ENCODE measurements at regions not wholly inside any gene's neighbourhood (a gene's known extent, or its start where the extent isn't known, plus 50 kb on each side); places are given as distances from the start of the nearest gene placed in this dataset.

- Histone ChIP-seq H2BK120ac (ENCODE audit: low read depth, low read length) (no peak overlapping the region), H2AFZ (ENCODE audit: low read length) (no peak overlapping the region), H3K14ac (ENCODE audit: low read length) (no peak overlapping the region), H3K9me3 (replicated peaks in 1 of 2; ENCODE audit: control insufficient read depth in 2 of 2, insufficient read depth in 1 of 2, low read depth in 1 of 2, low read length in 2 of 2) (no peaks in the 10 kb centered on the region), H2BK5ac (ENCODE audit: low read length) (no peak overlapping the region), H2BK12ac (ENCODE audit: low read length) (no peak overlapping the region), H3K4me3 (ENCODE audit: low read length in 2 of 2) (no peak overlapping the region), H3K4me2 (ENCODE audit: insufficient read depth, low read length, poor library complexity, severe bottlenecking) (no peak overlapping the region), H3K18ac (ENCODE audit: low read length) (no peak overlapping the region), H3K23ac (ENCODE audit: low read depth, low read length, poor library complexity) (peak overlapping the region; percentile 25), H3K27me3 (ENCODE audit: control insufficient read depth in 3 of 3, insufficient read depth in 3 of 3, low read depth in 1 of 3, low read length in 3 of 3) (no peaks in the 10 kb centered on the region), H3K36me3 (replicated peaks in 1 of 2; ENCODE audit: control insufficient read depth in 2 of 2, insufficient read depth in 2 of 2, low read length in 2 of 2) (no peaks in the 10 kb centered on the region), H4K8ac (ENCODE audit: low read depth, low read length) (no peak overlapping the region), H3K4ac (ENCODE audit: low read length) (no peak overlapping the region), H3K9ac (ENCODE audit: low read depth, low read length, poor library complexity) (no peak overlapping the region), H2AK5ac (ENCODE audit: low read depth, low read length) (no peak overlapping the region), H2BK15ac (ENCODE audit: low read length) (no peak overlapping the region), H3K4me1 (ENCODE audit: control insufficient read depth in 2 of 2, insufficient read depth in 1 of 2, low read depth in 1 of 2, low read length in 2 of 2) (peaks cover 3 to 9% of the 10 kb centered on the region in 2 donors), H4K91ac (ENCODE audit: low read depth, low read length, poor library complexity) (no peak overlapping the region), H3K79me1 (ENCODE audit: low read depth, low read length) (no peaks in the 10 kb centered on the region), H3K27ac (replicated peaks; ENCODE audit: low read length) (no peak overlapping the region)
- no CpG with 5 or more reads among the region's 12 CpGs for WGBS, 2 donors (ENCODE audit: extremely low coverage in 2 of 2, insufficient read length in 2 of 2, insufficient replicate concordance in 1 of 2)
- DNase-seq (ENCODE audit: low spot score), result no peak
Measured at GRCh38 chr6:169162752-169163407, 90.8 kb downstream of the THBS2 start.

GRCh38 chr6:169162249-169162648 lies 91.4 kb downstream of the THBS2 start:
- Histone ChIP-seq H3K4me2 (ENCODE audit: insufficient read depth, low read length, poor library complexity, severe bottlenecking) (no peak overlapping the region), H3K23ac (ENCODE audit: low read depth, low read length, poor library complexity) (no peak overlapping the region), H2AFZ (ENCODE audit: low read length) (no peak overlapping the region), H3K9me3 (replicated peaks in 1 of 2; ENCODE audit: control insufficient read depth in 2 of 2, insufficient read depth in 1 of 2, low read depth in 1 of 2, low read length in 2 of 2) (no peaks in the 10 kb centered on the region), H4K91ac (ENCODE audit: low read depth, low read length, poor library complexity) (no peak overlapping the region), H3K4me3 (ENCODE audit: low read length in 2 of 2) (no peak overlapping the region), H3K9ac (ENCODE audit: low read depth, low read length, poor library complexity) (no peak overlapping the region), H2AK5ac (ENCODE audit: low read depth, low read length) (no peak overlapping the region), H3K27me3 (ENCODE audit: control insufficient read depth in 3 of 3, insufficient read depth in 3 of 3, low read depth in 1 of 3, low read length in 3 of 3) (no peaks in the 10 kb centered on the region), H2BK15ac (ENCODE audit: low read length) (no peak overlapping the region), H3K4me1 (ENCODE audit: control insufficient read depth in 2 of 2, insufficient read depth in 1 of 2, low read depth in 1 of 2, low read length in 2 of 2) (peaks cover 3 to 14% of the 10 kb centered on the region in 2 donors), H3K36me3 (replicated peaks in 1 of 2; ENCODE audit: control insufficient read depth in 2 of 2, insufficient read depth in 2 of 2, low read length in 2 of 2) (no peaks in the 10 kb centered on the region), H2BK12ac (ENCODE audit: low read length) (no peak overlapping the region), H3K27ac (replicated peaks; ENCODE audit: low read length) (no peak overlapping the region), H4K8ac (ENCODE audit: low read depth, low read length) (no peak overlapping the region), H3K18ac (ENCODE audit: low read length) (peak overlapping the region; percentile 68), H3K79me1 (ENCODE audit: low read depth, low read length) (no peaks in the 10 kb centered on the region), H2BK5ac (ENCODE audit: low read length) (no peak overlapping the region), H3K4ac (ENCODE audit: low read length) (no peak overlapping the region), H2BK120ac (ENCODE audit: low read depth, low read length) (no peak overlapping the region), H3K14ac (ENCODE audit: low read length) (no peak overlapping the region)
- no peak for DNase-seq (ENCODE audit: low spot score)
- no CpG with 5 or more reads among the region's 23 CpGs for WGBS, 2 donors (ENCODE audit: extremely low coverage in 2 of 2, insufficient read length in 2 of 2, insufficient replicate concordance in 1 of 2)

- Histone ChIP-seq H3K4me2 (ENCODE audit: insufficient read depth, low read length, poor library complexity, severe bottlenecking) (no peak overlapping the region), H2BK15ac (ENCODE audit: low read length) (no peak overlapping the region), H3K36me3 (replicated peaks in 1 of 2; ENCODE audit: control insufficient read depth in 2 of 2, insufficient read depth in 2 of 2, low read length in 2 of 2) (no peaks in the 10 kb centered on the region), H2BK120ac (ENCODE audit: low read depth, low read length) (no peak overlapping the region), H4K8ac (ENCODE audit: low read depth, low read length) (no peak overlapping the region), H3K27ac (replicated peaks; ENCODE audit: low read length) (no peak overlapping the region), H3K23ac (ENCODE audit: low read depth, low read length, poor library complexity) (no peak overlapping the region), H3K4ac (ENCODE audit: low read length) (no peak overlapping the region), H3K14ac (ENCODE audit: low read length) (no peak overlapping the region), H3K27me3 (ENCODE audit: control insufficient read depth in 3 of 3, insufficient read depth in 3 of 3, low read depth in 1 of 3, low read length in 3 of 3) (no peaks in the 10 kb centered on the region), H2BK12ac (ENCODE audit: low read length) (no peak overlapping the region), H4K91ac (ENCODE audit: low read depth, low read length, poor library complexity) (no peak overlapping the region), H3K79me1 (ENCODE audit: low read depth, low read length) (no peaks in the 10 kb centered on the region), H3K9me3 (replicated peaks in 1 of 2; ENCODE audit: control insufficient read depth in 2 of 2, insufficient read depth in 1 of 2, low read depth in 1 of 2, low read length in 2 of 2) (no peaks in the 10 kb centered on the region), H3K9ac (ENCODE audit: low read depth, low read length, poor library complexity) (no peak overlapping the region), H3K4me3 (ENCODE audit: low read length in 2 of 2) (no peak overlapping the region), H2AFZ (ENCODE audit: low read length) (no peak overlapping the region), H2BK5ac (ENCODE audit: low read length) (no peak overlapping the region), H3K4me1 (ENCODE audit: control insufficient read depth in 2 of 2, insufficient read depth in 1 of 2, low read depth in 1 of 2, low read length in 2 of 2) (peaks cover 3 to 14% of the 10 kb centered on the region in 2 donors), H3K18ac (ENCODE audit: low read length) (peak overlapping the region; percentile 57), H2AK5ac (ENCODE audit: low read depth, low read length) (no peak overlapping the region)
- WGBS, 2 donors (ENCODE audit: extremely low coverage in 2 of 2, insufficient read length in 2 of 2, insufficient replicate concordance in 1 of 2), result no CpG with 5 or more reads among the region's 13 CpGs
- no peak for DNase-seq (ENCODE audit: low spot score)
Measured at GRCh38 chr6:169161572-169162167, 92.0 kb downstream of the THBS2 start.

DNA sequence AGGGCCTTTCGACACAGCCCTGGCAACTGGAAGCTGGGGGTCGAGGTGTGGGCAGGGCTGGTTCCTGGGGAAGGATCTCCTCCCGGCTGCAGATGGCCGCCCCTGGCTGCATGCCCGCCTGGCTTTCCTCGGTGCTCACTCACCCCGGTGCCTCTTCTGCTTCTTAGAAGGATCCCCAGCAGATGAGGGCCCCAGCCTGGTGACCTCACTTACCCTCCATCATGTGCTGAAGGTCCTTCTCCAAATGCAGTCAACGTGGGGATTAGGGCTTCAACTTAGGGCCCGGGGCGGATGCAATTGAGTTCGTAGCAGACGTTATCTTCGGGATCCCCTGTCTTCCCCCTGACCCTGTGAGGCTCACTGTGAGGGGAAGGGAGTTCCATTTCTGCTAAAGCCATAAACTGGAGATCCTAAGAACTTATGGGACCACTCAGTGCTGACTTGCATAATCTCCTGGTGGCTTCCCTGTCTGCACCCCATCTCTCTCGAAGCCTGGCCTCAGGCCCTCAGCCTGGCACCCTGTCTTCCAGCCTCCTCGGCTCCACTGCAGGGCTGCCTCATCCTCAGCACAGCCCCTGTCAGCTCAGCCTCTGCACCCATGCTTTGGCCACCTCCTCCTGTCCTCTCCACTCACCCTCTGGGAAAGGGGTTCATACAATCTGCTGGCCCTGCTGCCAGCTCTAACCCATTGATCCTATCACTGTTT lies 92.6 kb downstream of the THBS2 start:
- H3K27me3 ChIP-seq (ENCODE audit: control insufficient read depth in 3 of 3, insufficient read depth in 3 of 3, low read depth in 1 of 3, low read length in 3 of 3), result no peaks in the 10 kb centered on the region
- H3K4me3 ChIP-seq (ENCODE audit: low read length in 2 of 2), result peak overlapping the region in 1 of 2 donors; percentile 37
- no peak overlapping the region for H4K8ac ChIP-seq (ENCODE audit: low read depth, low read length)
- H3K4me2 ChIP-seq (ENCODE audit: insufficient read depth, low read length, poor library complexity, severe bottlenecking), result no peak overlapping the region
- no peak overlapping the region for H3K23ac ChIP-seq (ENCODE audit: low read depth, low read length, poor library complexity)
- H4K91ac ChIP-seq (ENCODE audit: low read depth, low read length, poor library complexity), result no peak overlapping the region
- no peak for DNase-seq (ENCODE audit: low spot score)
- peaks cover 3 to 14% of the 10 kb centered on the region in 2 donors for H3K4me1 ChIP-seq (ENCODE audit: control insufficient read depth in 2 of 2, insufficient read depth in 1 of 2, low read depth in 1 of 2, low read length in 2 of 2)
- H3K4ac ChIP-seq (ENCODE audit: low read length), result no peak overlapping the region
- H2AK5ac ChIP-seq (ENCODE audit: low read depth, low read length), result no peak overlapping the region
- no peaks in the 10 kb centered on the region for H3K9me3 ChIP-seq (replicated peaks in 1 of 2; ENCODE audit: control insufficient read depth in 2 of 2, insufficient read depth in 1 of 2, low read depth in 1 of 2, low read length in 2 of 2)
- peak overlapping the region; percentile 1 for H3K14ac ChIP-seq (ENCODE audit: low read length)
- no peak overlapping the region for H2BK12ac ChIP-seq (ENCODE audit: low read length)
- no peak overlapping the region for H2AFZ ChIP-seq (ENCODE audit: low read length)
- H3K36me3 ChIP-seq (replicated peaks in 1 of 2; ENCODE audit: control insufficient read depth in 2 of 2, insufficient read depth in 2 of 2, low read length in 2 of 2), result no peaks in the 10 kb centered on the region
- no peak overlapping the region for H2BK15ac ChIP-seq (ENCODE audit: low read length)
- no CpG with 5 or more reads among the region's 15 CpGs for WGBS, 2 donors (ENCODE audit: extremely low coverage in 2 of 2, insufficient read length in 2 of 2, insufficient replicate concordance in 1 of 2)
- peak overlapping the region; percentile 66 for H3K18ac ChIP-seq (ENCODE audit: low read length)
- H3K9ac ChIP-seq (ENCODE audit: low read depth, low read length, poor library complexity), result no peak overlapping the region
- H2BK5ac ChIP-seq (ENCODE audit: low read length), result no peak overlapping the region
- no peak overlapping the region for H3K27ac ChIP-seq (replicated peaks; ENCODE audit: low read length)
- no peaks in the 10 kb centered on the region for H3K79me1 ChIP-seq (ENCODE audit: low read depth, low read length)
- no peak overlapping the region for H2BK120ac ChIP-seq (ENCODE audit: low read depth, low read length)

Data from neuronal stem cell (in vitro differentiated cells).